Nephron progenitor cell (in vitro differentiated cells): ENCODE measurements at regions not wholly inside any gene's neighbourhood (a gene's known extent, or its start where the extent isn't known, plus 50 kb on each side); places are given as distances from the start of the nearest gene placed in this dataset.

Source experiments
- DNase-seq: peaks from one replicate; pipeline ENCODE4 v3.0.0; 2021
- H3K27ac Mint-ChIP-seq: 2 replicates; pipeline ENCODE4 v1.8.0; 2021; ENCODE audit warnings: mild to moderate bottlenecking, moderate library complexity, mixed read lengths
- H3K27me3 Mint-ChIP-seq: 2 replicates; pipeline ENCODE4 v1.8.0; 2021; ENCODE audit warnings: mild to moderate bottlenecking, low read depth, mixed read lengths; ENCODE audit not compliant: poor library complexity
- H3K36me3 Mint-ChIP-seq: 2 replicates; pipeline ENCODE4 v1.8.0; 2021; ENCODE audit warnings: low read depth, mixed read lengths
- H3K4me1 Mint-ChIP-seq: 2 replicates; pipeline ENCODE4 v1.8.0; 2021; ENCODE audit warnings: mixed read lengths
- H3K4me3 Mint-ChIP-seq: 2 replicates; pipeline ENCODE4 v1.8.0; 2021; ENCODE audit warnings: mild to moderate bottlenecking, moderate library complexity, mixed read lengths
- H3K9me3 Mint-ChIP-seq: 2 replicates; pipeline ENCODE4 v1.8.0; 2021; ENCODE audit warnings: mild to moderate bottlenecking, moderate library complexity, mixed read lengths
- CTCF ChIP-seq: fragments of 200-600 bp; sonication (generic); IDR thresholded peaks from 2 replicates; pipeline ENCODE4 v1.5.0; 2021; ENCODE audit warnings: antibody characterized with exemption

GRCh38 chr4:144376866-144377265 is 236.3 kb upstream of the GYPA start:
- no peak for TF ChIP-seq CTCF
- Mint-ChIP-seq H3K27ac (no peak overlapping the region), H3K4me3 (no peak overlapping the region), H3K27me3 (no peaks in the 10 kb centered on the region), H3K9me3 (no peaks in the 10 kb centered on the region), H3K4me1 (no peaks in the 10 kb centered on the region), H3K36me3 (no peaks in the 10 kb centered on the region)
- no peak for DNase-seq

GRCh38 chr4:144384408-144384807 is 243.9 kb upstream of the GYPA start:
- peaks cover 2% of the 10 kb centered on the region for H3K27me3 Mint-ChIP-seq
- H3K27ac Mint-ChIP-seq = no peak overlapping the region
- H3K36me3 Mint-ChIP-seq = peaks cover 10% of the 10 kb centered on the region
- no peak for DNase-seq
- no peak overlapping the region for H3K4me3 Mint-ChIP-seq
- no peaks in the 10 kb centered on the region for H3K4me1 Mint-ChIP-seq
- no peak for TF ChIP-seq CTCF
- H3K9me3 Mint-ChIP-seq = peaks cover 37% of the 10 kb centered on the region

GRCh38 chr4:144399927-144400326 is 246.0 kb upstream of the HHIP start:
- Mint-ChIP-seq H3K9me3 (peaks cover 7% of the 10 kb centered on the region), H3K4me3 (no peak overlapping the region), H3K27me3 (no peaks in the 10 kb centered on the region), H3K27ac (no peak overlapping the region), H3K36me3 (no peaks in the 10 kb centered on the region), H3K4me1 (no peaks in the 10 kb centered on the region)
- TF ChIP-seq CTCF = no peak
- DNase-seq = no peak

GRCh38 chr4:144402176-144402575 is 243.8 kb upstream of the HHIP start:
- no peak overlapping the region for H3K4me3 Mint-ChIP-seq
- H3K9me3 Mint-ChIP-seq = peaks cover 3% of the 10 kb centered on the region
- H3K27me3 Mint-ChIP-seq = no peaks in the 10 kb centered on the region
- H3K4me1 Mint-ChIP-seq = no peaks in the 10 kb centered on the region
- no peak for DNase-seq
- no peak overlapping the region for H3K27ac Mint-ChIP-seq
- H3K36me3 Mint-ChIP-seq = no peaks in the 10 kb centered on the region
- TF ChIP-seq CTCF = no peak

GRCh38 chr4:144402999-144403398 is 243.0 kb upstream of the HHIP start:
- no peaks in the 10 kb centered on the region for H3K27me3 Mint-ChIP-seq
- H3K4me3 Mint-ChIP-seq = no peak overlapping the region
- no peak for TF ChIP-seq CTCF
- no peaks in the 10 kb centered on the region for H3K4me1 Mint-ChIP-seq
- no peak for DNase-seq
- peaks cover 3% of the 10 kb centered on the region for H3K9me3 Mint-ChIP-seq
- no peak overlapping the region for H3K27ac Mint-ChIP-seq
- no peaks in the 10 kb centered on the region for H3K36me3 Mint-ChIP-seq

GRCh38 chr4:144403893-144404292 is 242.1 kb upstream of the HHIP start:
- Mint-ChIP-seq H3K27ac (no peak overlapping the region), H3K27me3 (no peaks in the 10 kb centered on the region), H3K9me3 (peaks cover under 1% of the 10 kb centered on the region), H3K36me3 (no peaks in the 10 kb centered on the region), H3K4me3 (no peak overlapping the region), H3K4me1 (no peaks in the 10 kb centered on the region)
- no peak for TF ChIP-seq CTCF
- DNase-seq = no peak
